ENCODE measurements at regions not wholly inside any gene's neighbourhood (a gene's known extent, or its start where the extent isn't known, plus 50 kb on each side); places are given as distances from the start of the nearest gene placed in this dataset.

DNA sequence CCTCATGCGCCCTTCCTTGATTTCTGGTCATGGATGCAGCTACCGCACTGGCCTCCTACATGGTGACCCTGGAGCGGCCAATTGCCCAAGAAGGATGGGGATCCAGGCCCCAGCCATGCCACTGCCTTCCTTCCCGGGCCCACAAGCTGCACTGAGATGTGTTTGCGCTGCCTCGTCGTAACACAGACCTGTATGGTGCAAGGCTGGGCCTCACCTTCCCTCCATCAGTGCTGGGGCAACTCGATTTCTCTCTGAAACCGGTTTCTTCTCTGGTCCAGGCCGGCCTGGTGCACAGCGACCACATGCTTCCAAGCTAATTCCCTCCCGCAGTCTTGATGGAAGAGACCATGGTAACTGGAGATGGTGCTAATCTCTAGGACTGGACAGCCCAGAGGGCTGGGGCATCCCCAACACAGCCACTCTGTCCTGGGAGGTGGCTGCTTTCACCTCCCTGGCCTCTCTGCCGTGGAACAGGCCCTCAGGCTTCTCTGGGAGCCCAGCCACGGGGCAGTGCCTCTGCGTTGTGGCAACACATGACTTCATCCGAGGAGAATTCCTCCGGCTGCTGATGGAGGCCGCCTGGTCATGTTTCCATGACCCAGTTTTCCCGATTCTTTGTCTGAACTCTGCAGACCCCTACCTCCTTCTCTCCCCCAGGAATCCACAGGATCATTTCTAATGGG lies 184.2 kb downstream of the GLI2 start:
- peaks cover 12% of the 10 kb centered on the region for H3K4me1 Mint-ChIP-seq (ENCODE audit: low read depth, unreplicated experiment)
- TF ChIP-seq, protein P1, sequence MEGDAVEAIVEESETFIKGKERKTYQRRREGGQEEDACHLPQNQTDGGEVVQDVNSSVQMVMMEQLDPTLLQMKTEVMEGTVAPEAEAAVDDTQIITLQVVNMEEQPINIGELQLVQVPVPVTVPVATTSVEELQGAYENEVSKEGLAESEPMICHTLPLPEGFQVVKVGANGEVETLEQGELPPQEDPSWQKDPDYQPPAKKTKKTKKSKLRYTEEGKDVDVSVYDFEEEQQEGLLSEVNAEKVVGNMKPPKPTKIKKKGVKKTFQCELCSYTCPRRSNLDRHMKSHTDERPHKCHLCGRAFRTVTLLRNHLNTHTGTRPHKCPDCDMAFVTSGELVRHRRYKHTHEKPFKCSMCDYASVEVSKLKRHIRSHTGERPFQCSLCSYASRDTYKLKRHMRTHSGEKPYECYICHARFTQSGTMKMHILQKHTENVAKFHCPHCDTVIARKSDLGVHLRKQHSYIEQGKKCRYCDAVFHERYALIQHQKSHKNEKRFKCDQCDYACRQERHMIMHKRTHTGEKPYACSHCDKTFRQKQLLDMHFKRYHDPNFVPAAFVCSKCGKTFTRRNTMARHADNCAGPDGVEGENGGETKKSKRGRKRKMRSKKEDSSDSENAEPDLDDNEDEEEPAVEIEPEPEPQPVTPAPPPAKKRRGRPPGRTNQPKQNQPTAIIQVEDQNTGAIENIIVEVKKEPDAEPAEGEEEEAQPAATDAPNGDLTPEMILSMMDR (IDR thresholded peaks at IDR 0.05; ENCODE audit: insufficient read depth in 1 of 2, low read depth in 1 of 2, low read length in 1 of 2, severe bottlenecking in 1 of 2, unreplicated experiment in 1 of 2) = no peak
- H3K27ac Mint-ChIP-seq (ENCODE audit: unreplicated experiment) = peak overlapping the region; percentile 48
- POLR2A ChIA-PET = no interaction called here
- no peak for DNase-seq
- no peaks in the 10 kb centered on the region for H3K27me3 ChIP-seq (replicated peaks; ENCODE audit: control insufficient read depth, insufficient read depth, low read length)
- peaks cover 11% of the 10 kb centered on the region for H3K4me1 ChIP-seq
- no peaks in the 10 kb centered on the region for H3K27me3 Mint-ChIP-seq (ENCODE audit: insufficient read depth, unreplicated experiment)
- H3K36me3 Mint-ChIP-seq (ENCODE audit: insufficient read depth, unreplicated experiment) = peaks cover 4% of the 10 kb centered on the region
- CTCF ChIA-PET = no interaction called here
- H3K36me3 ChIP-seq (ENCODE audit: control insufficient read depth, insufficient read depth, low read length) = no peaks in the 10 kb centered on the region
- no peak overlapping the region for H3K4me3 Mint-ChIP-seq (ENCODE audit: unreplicated experiment)
- intact Hi-C loops (cut with micrococcal nuclease; ENCODE audit: unreplicated experiment) = no loop called here
- H3K9me3 Mint-ChIP-seq (ENCODE audit: unreplicated experiment) = no peaks in the 10 kb centered on the region
- no peaks in the 10 kb centered on the region for H3K9me3 ChIP-seq
- no peak overlapping the region for H3K4me3 ChIP-seq (ENCODE audit: low read depth, low read length)
- BruUV-seq (replicated peaks) = no TSS peak

DNA sequence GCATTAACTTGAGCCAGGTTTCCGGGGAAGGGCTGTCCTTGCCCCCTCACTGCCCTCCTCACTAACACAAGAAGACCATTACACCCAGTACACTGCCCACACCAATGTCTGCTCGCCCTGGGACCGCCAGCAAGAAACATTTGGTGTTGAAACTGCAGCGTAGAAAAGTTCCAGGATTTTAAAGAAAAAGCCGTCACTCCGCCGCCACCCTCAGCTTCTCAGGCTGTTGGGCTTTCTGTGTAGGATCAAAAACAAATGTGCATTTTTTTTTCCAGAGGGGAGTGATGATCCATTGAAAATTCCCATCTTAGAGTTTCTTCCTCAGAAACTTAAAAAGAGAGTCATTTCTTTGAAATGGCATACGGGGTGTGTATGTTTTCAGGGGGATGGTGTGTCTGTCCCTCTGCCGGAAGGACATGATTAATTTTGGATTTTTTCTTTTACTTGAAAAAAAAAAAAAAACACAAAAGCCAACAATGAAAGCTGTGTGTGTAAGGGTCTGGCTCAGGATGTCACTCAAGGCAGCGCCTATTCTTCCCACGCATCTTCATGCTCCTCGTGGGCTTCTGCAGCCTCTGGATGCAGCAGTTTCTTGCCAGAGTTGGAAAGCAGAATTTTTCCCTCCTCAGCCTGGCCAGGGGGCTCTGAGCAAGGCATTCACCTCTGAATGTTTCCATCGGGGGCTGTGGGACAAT lies 184.9 kb downstream of the GLI2 start:
- Mint-ChIP-seq H3K4me3 (ENCODE audit: unreplicated experiment) (no peak overlapping the region), H3K4me1 (ENCODE audit: low read depth, unreplicated experiment) (peaks cover 5% of the 10 kb centered on the region), H3K27me3 (ENCODE audit: insufficient read depth, unreplicated experiment) (no peaks in the 10 kb centered on the region), H3K27ac (ENCODE audit: unreplicated experiment) (peak overlapping the region; percentile 48), H3K36me3 (ENCODE audit: insufficient read depth, unreplicated experiment) (peaks cover 4% of the 10 kb centered on the region), H3K9me3 (ENCODE audit: unreplicated experiment) (no peaks in the 10 kb centered on the region)
- CTCF ChIA-PET = no interaction called here
- POLR2A ChIA-PET = no interaction called here
- intact Hi-C loops (cut with micrococcal nuclease; ENCODE audit: unreplicated experiment) = no loop called here
- no TSS peak for BruUV-seq (replicated peaks)
- DNase-seq = no peak
- Histone ChIP-seq H3K9me3 (no peaks in the 10 kb centered on the region), H3K27me3 (replicated peaks; ENCODE audit: control insufficient read depth, insufficient read depth, low read length) (no peaks in the 10 kb centered on the region), H3K4me1 (peaks cover 4% of the 10 kb centered on the region), H3K36me3 (ENCODE audit: control insufficient read depth, insufficient read depth, low read length) (no peaks in the 10 kb centered on the region), H3K4me3 (ENCODE audit: low read depth, low read length) (no peak overlapping the region)
- TF ChIP-seq, protein P1 (IDR thresholded peaks at IDR 0.05; ENCODE audit: insufficient read depth in 1 of 2, low read depth in 1 of 2, low read length in 1 of 2, severe bottlenecking in 1 of 2, unreplicated experiment in 1 of 2) = no peak

DNA sequence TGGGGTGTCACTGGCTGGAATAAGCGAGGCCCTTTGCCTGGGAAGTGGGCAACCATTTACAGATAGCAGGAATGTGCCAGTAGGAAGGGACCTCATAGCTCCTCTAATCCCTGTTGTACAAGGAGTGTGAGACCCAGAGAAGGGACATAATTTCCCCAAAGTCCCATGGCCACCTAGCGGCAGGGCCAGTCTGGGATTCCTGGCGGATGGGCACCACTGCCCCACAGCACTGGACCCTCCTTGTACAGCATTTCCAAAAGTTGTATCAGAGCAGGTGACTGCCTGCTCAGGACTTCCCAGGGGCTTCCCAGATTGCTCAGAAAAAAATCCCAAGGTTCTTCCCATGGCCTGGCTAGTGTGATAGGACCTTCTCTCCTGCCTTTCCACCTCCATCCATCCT lies 185.8 kb downstream of the GLI2 start:
- no peak overlapping the region for H3K27ac Mint-ChIP-seq (ENCODE audit: unreplicated experiment)
- CTCF ChIA-PET = no interaction called here
- POLR2A ChIA-PET = no interaction called here
- no peaks in the 10 kb centered on the region for H3K27me3 ChIP-seq (replicated peaks; ENCODE audit: control insufficient read depth, insufficient read depth, low read length)
- TF ChIP-seq, protein P1 (IDR thresholded peaks at IDR 0.05; ENCODE audit: insufficient read depth in 1 of 2, low read depth in 1 of 2, low read length in 1 of 2, severe bottlenecking in 1 of 2, unreplicated experiment in 1 of 2) = no peak
- no TSS peak for BruUV-seq (replicated peaks)
- no peaks in the 10 kb centered on the region for H3K4me1 ChIP-seq
- intact Hi-C loops (cut with micrococcal nuclease; ENCODE audit: unreplicated experiment) = no loop called here
- H3K36me3 Mint-ChIP-seq (ENCODE audit: insufficient read depth, unreplicated experiment) = peaks cover 4% of the 10 kb centered on the region
- no peaks in the 10 kb centered on the region for H3K27me3 Mint-ChIP-seq (ENCODE audit: insufficient read depth, unreplicated experiment)
- H3K4me3 ChIP-seq (ENCODE audit: low read depth, low read length) = no peak overlapping the region
- no peak overlapping the region for H3K4me3 Mint-ChIP-seq (ENCODE audit: unreplicated experiment)
- no peaks in the 10 kb centered on the region for H3K9me3 Mint-ChIP-seq (ENCODE audit: unreplicated experiment)
- DNase-seq = no peak
- H3K36me3 ChIP-seq (ENCODE audit: control insufficient read depth, insufficient read depth, low read length) = no peaks in the 10 kb centered on the region
- H3K9me3 ChIP-seq = no peaks in the 10 kb centered on the region
- H3K4me1 Mint-ChIP-seq (ENCODE audit: low read depth, unreplicated experiment) = no peaks in the 10 kb centered on the region

All from Caco-2 (cell line).